KG1 (cell line): ENCODE measurements at regions not wholly inside any gene's neighbourhood (a gene's known extent, or its start where the extent isn't known, plus 50 kb on each side); places are given as distances from the start of the nearest gene placed in this dataset.
"Not testable (repeated sequence)": the region's sequence is repeated elsewhere in the genome, so short reads cannot be mapped to it uniquely, and the experiment has no call there.

Source experiments
- DNase-seq: peaks from one replicate; lab custom pipeline; 2025; lab: John Stamatoyannopoulos, UW

DNA sequence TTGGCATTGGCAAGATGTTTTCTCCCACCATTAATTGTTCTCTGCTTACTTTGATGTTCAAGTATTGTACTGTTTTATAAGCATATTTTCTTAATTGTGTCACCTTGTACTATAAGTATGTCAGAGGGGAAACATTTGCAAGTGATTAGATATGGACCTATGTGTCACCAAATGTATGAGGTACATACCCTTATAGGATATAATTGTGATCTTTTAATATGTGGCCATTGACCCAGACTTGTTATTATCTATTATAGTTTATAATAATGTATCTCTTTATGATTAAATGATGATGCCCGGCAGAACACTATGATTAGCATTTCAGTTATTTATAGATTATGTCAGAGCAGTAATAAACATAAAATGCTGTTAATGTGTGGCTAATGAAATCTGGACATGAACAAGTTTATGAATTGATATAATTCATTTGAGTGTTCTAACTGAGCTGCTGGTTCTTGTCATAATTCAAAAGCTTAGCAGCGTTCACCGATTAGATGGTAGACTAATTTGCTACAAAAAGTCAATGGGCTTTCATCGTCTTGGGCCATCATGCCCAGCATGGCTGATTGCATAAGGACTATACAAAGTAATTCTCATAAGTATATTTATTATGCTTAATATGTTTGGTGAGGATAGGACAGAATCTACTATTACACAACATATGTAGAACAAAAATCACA, 480.9 kb upstream of the FANCL start:
- DNase-seq: no peak

GRCh38 chr2:58720770-58721697, 479.9 kb upstream of the FANCL start:
- no peak for DNase-seq

GRCh38 chr2:58720033-58720769, 479.1 kb upstream of the FANCL start:
- no peak for DNase-seq

DNA sequence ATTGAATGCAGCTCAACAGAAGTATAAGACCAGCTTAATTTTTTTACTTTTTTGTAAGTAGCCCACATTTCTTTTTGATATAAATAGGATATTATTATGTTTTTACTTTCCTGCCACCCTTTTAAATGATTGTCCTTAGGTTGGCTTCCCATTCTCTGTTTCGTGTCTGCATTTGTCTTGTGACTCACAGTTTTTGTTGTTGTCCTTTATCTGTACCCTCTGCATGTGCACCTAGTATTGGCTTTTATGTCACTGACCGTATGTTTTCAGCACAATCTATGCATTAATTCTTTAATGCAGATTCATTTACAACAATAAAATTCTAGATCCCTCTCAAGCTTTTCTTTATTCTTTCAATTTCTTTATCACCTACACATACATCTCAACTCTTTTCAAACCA, 474.2 kb upstream of the FANCL start:
- DNase-seq: no peak

GRCh38 chr2:58714238-58714637, 473.1 kb upstream of the FANCL start:
- no peak for DNase-seq

- no peak for DNase-seq
Measured at GRCh38 chr2:58710795-58711279, 469.7 kb upstream of the FANCL start.

DNA sequence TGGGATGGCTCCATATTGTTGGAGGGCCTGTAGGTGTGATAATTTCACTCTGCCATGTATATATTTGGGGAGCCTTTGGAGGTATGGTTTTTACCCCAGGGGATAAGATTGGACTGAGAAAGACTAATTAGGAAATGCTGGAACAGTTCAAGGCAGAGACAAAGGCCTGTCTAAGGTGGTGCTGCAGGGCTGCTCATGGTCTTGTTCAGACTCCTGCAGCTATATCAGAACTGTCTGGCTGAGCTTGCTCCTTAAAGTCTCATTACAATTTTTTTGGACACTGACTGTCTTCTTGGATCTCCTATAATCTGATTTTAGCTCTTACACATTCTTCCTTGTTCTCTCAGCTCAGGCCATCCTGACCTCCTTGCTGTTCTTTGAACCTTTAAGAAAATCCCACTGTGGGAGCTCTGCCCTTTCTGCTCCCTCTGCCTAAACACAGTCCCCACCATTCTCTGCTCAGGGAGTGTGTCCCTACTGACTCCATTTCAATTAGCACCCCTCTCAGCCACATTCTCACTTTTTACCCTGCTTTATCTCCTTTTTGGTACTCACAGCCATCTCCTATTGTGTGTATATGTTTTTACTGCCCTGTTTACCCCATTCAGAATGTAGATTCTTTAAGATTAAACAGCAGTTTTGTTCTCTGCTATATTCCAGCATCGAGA, 468.7 kb upstream of the FANCL start:
- no peak for DNase-seq

GRCh38 chr2:58709274-58709673, 468.1 kb upstream of the FANCL start:
- DNase-seq: no peak

DNA sequence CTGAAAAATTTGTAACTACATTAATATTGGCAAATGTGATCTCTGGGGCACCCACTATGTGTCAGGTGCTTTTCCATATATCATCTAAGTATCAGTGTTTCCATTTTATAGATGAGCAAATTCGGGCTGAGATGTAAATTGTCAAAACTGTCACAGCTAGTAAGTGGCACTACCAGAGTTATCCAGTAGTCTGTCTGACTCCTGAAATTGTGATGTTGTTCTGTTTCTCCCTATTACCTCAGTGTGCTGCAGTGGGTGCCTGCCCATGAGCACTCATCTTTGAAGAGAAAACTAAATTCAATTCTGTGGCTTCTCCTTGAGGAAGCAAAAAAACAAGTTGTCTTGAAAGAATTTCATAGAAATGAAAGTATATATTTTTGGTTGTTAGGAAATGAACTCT, 467.4 kb upstream of the FANCL start:
- no peak for DNase-seq

DNA sequence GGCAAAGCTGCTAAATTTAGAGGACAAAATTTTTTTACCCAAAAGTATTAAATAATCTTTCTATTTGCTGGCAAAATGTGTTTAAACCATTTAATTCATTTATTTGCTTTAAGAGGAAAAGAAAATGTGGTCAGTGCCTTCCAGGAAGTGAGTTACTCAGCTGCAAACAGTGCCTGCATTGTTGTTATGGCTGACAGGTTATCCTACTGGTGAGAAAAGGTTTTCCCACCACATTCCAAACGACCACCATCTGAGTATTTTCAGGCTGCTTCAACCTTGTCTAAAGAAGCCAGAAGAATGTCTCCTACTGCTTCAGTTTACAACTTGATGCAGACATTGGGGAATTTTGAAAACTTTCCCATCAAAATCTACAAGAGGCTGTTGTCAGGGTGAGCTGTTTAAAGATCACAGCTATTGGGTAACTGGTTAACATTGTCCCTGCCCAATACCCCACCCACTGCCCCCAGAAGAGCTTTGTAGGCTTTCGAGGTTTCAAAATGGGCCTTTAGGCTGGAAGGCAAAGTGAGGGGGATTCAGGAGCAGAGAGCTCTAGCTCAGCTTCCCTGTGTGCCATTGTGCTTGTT, 461.3 kb upstream of the FANCL start:
- DNase-seq: no peak

DNA sequence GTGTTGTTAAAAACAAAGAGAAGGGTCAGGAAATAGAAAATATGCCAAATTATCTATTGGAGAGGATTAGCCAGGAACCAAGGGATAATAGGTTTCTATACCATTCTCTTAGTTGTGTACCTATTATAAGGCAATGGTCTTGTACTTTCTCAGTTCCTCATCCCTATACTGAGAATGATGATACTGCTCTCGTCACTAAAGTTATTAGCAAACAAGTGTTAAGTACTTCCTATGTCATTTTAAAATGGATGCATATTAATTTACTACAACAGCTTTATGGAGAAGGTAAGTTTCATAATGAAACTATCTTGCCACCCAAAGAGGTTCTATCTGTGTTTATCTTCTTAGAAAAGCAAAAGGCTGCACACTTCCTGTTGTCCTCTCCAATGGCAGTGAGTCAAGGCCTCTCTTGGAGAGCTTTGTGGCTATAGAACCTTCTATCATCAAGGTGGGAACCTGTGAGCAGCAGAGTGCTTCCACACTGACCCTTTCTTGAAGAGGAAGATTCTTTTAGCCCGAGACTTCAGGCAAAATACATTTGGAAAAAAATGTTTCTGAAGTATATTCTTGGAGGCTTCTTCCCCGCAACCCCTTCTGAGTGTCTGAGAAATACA, 460.7 kb upstream of the FANCL start:
- no peak for DNase-seq

- DNase-seq: no peak
Measured at GRCh38 chr2:58700591-58700990, 459.5 kb upstream of the FANCL start.

GRCh38 chr2:58699411-58699810, 458.3 kb upstream of the FANCL start:
- DNase-seq: no peak

GRCh38 chr2:58698620-58699019, 457.5 kb upstream of the FANCL start:
- no peak for DNase-seq

DNA sequence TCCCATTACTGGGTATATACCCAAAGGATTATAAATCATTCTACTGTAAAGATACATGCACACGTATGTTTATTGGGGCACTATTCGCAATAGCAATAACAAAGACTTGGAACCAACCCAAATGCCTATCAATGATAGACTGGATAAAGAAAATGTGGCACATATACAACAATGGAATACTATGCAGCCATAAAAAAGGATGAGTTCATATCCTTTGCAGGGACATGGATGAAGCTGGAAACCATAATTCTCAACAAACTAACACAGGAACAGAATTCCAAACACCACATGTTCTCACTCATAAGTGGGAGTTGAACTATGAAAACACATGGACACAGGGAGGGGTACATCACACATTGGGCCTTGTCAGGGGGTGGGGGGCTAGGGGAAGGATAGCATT, 453.0 kb upstream of the FANCL start:
- not testable (repeated sequence) for DNase-seq

DNA sequence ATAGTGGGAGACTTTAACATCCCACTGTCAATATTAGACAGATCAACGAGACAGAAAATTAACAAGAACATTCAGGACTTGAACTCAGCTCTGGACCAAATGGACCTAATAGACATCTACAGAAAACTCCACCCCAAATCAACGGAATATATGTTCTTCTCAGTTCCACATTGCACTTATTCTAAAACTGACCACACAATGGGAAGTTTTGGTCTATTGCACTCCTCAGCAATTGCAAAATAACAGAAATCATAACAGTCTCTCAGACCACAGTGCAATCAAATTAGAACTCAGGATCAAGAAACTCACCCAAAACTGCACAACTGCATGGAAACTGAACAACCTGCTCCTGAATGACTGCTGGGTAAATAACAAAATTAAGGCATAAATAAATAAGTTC, 449.9 kb upstream of the FANCL start:
- not testable (repeated sequence) for DNase-seq

DNA sequence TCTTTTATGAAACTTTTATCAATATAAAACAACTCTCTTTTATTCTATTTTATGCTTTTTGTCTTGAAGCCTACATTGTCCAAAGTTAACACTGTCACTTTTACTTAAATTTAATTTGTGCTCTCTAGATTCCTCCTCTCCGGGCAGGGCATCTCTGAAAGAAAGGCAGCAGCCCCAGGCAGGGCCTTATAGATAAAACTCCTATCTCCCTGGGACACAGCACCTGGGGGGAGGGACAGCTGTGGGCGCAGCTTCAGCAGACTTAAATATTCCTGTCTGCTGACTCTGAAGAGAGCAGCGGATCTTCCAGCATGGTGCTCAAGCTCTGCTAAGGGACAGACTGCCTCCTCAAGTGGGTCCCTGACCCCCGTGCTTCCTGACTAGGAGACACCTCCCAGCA, 447.7 kb upstream of the FANCL start:
- no peak for DNase-seq

GRCh38 chr2:58686776-58687175, 445.7 kb upstream of the FANCL start:
- no peak for DNase-seq

DNA sequence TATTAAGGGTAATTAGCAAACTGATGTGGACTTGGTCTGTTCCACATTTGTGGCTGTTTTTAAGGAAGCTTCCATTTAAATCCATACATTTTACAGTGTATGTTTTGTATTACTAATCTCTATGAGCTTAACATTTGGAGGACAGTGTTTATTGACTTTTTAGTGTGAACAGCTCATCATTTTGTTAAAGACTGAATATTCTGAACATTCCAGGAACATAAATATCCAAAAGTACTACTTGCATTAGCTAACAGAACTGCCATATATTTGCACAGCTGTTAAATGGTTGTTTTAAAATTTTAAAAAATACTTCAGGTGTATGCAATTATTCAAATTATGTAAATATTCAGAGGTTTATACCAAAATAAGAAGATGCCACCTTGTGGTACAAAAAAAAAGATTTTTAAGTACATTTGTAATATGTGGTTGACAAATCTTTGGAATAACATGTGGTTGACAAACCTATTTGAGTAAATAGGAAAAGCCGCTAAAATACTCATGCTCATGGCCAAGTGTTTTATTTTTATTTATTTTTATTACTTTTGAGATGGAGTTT, 439.7 kb upstream of the FANCL start:
- DNase-seq: no peak

GRCh38 chr2:58677748-58678147, 436.6 kb upstream of the FANCL start:
- DNase-seq: no peak

GRCh38 chr2:58671675-58672074, 430.6 kb upstream of the FANCL start:
- DNase-seq: no peak
